ENCODE measurements at regions not wholly inside any gene's neighbourhood (a gene's known extent, or its start where the extent isn't known, plus 50 kb on each side); places are given as distances from the start of the nearest gene placed in this dataset.

DNA sequence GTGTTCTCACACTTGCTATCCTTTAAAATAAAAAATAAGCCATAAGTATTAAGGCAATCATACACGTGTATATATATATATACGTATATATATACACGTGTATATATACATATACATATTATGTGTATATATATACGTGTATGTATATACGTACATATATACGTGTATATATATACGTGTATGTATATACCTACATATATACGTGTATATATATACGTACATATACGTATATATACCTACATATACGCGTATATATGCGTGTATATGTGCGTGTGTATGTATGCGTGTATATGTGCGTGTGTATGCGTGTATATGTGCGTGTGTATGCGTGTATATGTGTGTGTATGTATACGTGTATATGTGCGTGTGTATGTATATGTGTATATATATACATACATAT is 477.3 kb upstream of the ARRDC4 start:
- H3K4me3 ChIP-seq = no peak overlapping the region
- DNase-seq = no peak
- H3K36me3 ChIP-seq = no peaks in the 10 kb centered on the region
- no peak for ATAC-seq
- intact Hi-C loops (cut with DNase I) = no loop called here
- no peak overlapping the region for H3K27ac ChIP-seq
- H3K9me3 ChIP-seq = no peaks in the 10 kb centered on the region
- TF ChIP-seq, protein P1, sequence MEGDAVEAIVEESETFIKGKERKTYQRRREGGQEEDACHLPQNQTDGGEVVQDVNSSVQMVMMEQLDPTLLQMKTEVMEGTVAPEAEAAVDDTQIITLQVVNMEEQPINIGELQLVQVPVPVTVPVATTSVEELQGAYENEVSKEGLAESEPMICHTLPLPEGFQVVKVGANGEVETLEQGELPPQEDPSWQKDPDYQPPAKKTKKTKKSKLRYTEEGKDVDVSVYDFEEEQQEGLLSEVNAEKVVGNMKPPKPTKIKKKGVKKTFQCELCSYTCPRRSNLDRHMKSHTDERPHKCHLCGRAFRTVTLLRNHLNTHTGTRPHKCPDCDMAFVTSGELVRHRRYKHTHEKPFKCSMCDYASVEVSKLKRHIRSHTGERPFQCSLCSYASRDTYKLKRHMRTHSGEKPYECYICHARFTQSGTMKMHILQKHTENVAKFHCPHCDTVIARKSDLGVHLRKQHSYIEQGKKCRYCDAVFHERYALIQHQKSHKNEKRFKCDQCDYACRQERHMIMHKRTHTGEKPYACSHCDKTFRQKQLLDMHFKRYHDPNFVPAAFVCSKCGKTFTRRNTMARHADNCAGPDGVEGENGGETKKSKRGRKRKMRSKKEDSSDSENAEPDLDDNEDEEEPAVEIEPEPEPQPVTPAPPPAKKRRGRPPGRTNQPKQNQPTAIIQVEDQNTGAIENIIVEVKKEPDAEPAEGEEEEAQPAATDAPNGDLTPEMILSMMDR (IDR thresholded peaks at IDR 0.05) = no peak
- WGBS, 2 donors = 84 to 91% methylated on average over 21 of the region's 21 CpGs
- no peaks in the 10 kb centered on the region for H3K27me3 ChIP-seq
- FAIRE-seq = no peak
- H3K4me1 ChIP-seq = no peaks in the 10 kb centered on the region

DNA sequence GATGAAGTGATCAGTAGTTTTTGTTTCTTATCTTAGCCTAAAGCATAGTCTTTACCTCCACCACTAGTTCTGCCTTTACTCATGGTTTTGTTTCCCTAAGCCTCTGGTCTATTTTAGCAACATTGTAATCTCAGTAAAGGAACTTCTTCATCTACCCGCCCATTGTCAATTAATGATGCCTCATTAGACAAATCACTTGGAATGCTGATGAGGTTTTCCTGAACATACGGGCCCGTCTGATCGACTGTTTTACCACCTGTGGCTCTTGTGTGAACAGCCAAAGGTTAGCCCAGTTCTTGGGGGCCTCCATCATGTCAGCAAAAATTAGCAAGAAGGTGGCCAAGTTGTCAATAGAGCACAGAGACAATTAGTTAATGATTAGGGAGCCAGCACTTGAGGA is 470.1 kb upstream of the ARRDC4 start:
- Histone ChIP-seq H3K36me3 (no peaks in the 10 kb centered on the region), H3K4me1 (peaks cover 0 to 4% (median 0%) of the 10 kb centered on the region in 3 donors), H3K27me3 (no peaks in the 10 kb centered on the region), H3K27ac (no peak overlapping the region), H3K9me3 (no peaks in the 10 kb centered on the region), H3K4me3 (no peak overlapping the region)
- TF ChIP-seq, protein P1 (IDR thresholded peaks at IDR 0.05) = no peak
- DNase-seq (no peak), ATAC-seq (no peak), FAIRE-seq (no peak)
- intact Hi-C loops (cut with DNase I) = no loop called here
- WGBS, 2 donors = 30 to 33% methylated on average over 4 of the region's 4 CpGs

DNA sequence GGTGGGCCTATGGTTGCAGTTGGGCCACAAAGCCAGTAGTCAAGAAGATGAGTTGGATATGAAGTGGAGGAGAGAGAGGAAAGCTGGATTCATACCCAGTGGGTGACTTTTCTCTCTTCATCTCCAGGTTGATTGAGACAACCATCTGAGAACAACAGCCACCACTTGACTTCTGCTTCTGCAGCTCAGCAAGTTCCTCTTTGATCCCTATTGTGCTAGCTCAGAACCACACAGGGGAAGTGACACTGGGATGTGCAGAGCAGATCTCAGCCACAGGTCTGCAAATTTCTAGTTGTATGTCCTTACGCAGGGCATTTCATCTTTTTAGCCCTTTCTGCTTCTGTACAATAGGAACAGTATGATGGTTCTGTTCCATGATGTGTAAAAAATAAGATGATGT is 459.2 kb upstream of the ARRDC4 start:
- 88 to 89% methylated on average over 1 of the region's 1 CpG for WGBS, 2 donors
- Histone ChIP-seq H3K27me3 (no peaks in the 10 kb centered on the region), H3K27ac (no peak overlapping the region), H3K36me3 (no peaks in the 10 kb centered on the region), H3K4me3 (no peak overlapping the region), H3K4me1 (no peaks in the 10 kb centered on the region), H3K9me3 (no peaks in the 10 kb centered on the region)
- FAIRE-seq (no peak), ATAC-seq (peak in 2 of 4 donors; percentile 32 to 65), DNase-seq (peak in 1 of 6 donors; percentile 17)
- intact Hi-C loops (cut with DNase I) = no loop called here
- TF ChIP-seq, protein P1 (IDR thresholded peaks at IDR 0.05) = no peak

DNA sequence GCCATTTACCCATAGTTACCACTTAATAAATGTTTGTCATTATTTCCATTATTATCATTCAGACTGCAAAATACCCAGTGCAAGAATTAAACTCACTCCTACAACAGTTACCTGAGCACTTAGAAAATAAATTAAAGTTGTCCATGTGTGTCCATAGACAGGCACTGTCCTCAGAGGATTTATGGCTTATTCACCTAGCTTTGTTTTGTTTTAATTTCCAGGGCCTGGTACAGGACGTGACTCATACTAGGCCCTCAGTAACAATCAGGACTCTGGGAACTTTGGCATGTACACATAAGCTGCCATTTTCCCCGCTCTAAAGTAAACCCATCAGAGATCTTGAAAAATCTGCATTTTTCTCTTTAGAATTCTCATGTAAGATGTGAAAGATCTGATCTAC is 458.5 kb upstream of the ARRDC4 start:
- Histone ChIP-seq H3K4me1 (no peaks in the 10 kb centered on the region), H3K27me3 (no peaks in the 10 kb centered on the region), H3K9me3 (no peaks in the 10 kb centered on the region), H3K4me3 (no peak overlapping the region), H3K27ac (no peak overlapping the region), H3K36me3 (no peaks in the 10 kb centered on the region)
- FAIRE-seq (no peak), ATAC-seq (no peak), DNase-seq (no peak)
- TF ChIP-seq, protein P1 (IDR thresholded peaks at IDR 0.05) = no peak
- intact Hi-C loops (cut with DNase I) = no loop called here
- 51 to 71% methylated on average over 2 of the region's 2 CpGs for WGBS, 2 donors

DNA sequence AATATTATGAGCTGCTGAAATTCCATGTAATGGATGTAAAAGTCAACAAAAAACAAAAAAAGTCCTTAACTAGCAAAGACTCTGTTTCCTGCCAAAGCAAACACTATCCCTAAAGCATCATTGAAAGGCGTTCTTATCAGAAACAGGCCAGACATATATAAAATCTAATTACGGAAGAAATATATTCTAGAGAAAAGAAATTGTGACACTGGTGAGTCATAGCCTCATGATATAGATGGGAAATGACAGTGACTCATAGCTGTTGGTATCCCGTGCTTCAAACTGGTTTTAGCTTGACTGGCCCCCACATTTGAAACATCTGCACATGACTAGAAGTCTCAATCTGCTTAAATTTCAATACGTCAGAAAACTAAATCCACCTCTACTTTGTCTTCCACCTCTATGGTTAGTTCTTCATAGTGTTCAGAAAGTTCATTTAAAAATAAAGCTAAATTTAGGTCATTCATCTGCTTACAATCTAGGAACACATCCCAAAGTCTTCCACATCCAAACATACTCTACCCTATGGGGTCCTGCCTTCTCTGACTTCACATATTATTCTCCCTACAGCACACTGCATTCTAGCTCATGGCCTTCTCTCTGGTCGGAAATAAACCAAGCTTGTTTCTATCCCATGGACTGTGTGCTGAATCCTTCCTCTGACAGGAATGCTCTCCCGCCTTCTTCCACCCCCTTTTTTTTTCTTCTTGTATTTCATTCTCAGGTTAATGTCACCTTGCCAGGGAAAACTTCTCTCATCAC is 456.3 kb upstream of the ARRDC4 start:
- TF ChIP-seq, protein P1 (IDR thresholded peaks at IDR 0.05) = no peak
- no peaks in the 10 kb centered on the region for H3K36me3 ChIP-seq
- WGBS, 2 donors = 40 to 68% methylated on average over 6 of the region's 6 CpGs
- FAIRE-seq = no peak
- no peak overlapping the region for H3K4me3 ChIP-seq
- ATAC-seq = no peak
- DNase-seq = no peak
- H3K4me1 ChIP-seq = no peaks in the 10 kb centered on the region
- H3K27me3 ChIP-seq = no peaks in the 10 kb centered on the region
- H3K27ac ChIP-seq = no peak overlapping the region
- no peaks in the 10 kb centered on the region for H3K9me3 ChIP-seq
- intact Hi-C loops (cut with DNase I) = no loop called here
